Caco-2 (cell line): ENCODE measurements at regions not wholly inside any gene's neighbourhood (a gene's known extent, or its start where the extent isn't known, plus 50 kb on each side); places are given as distances from the start of the nearest gene placed in this dataset.

ENCODE experiments used
- BruUV-seq: library from RNA; stranded (reverse); fragments of 400-500 nt; replicated peaks from 2 replicates; lab custom pipeline; 2021; lab: Mats Ljungman, UMichigan
- CTCF ChIA-PET: fragments of 300-600 bp; sonication (Branson Sonifier 250); formaldehyde crosslinking; loops from one replicate; lab custom pipeline; 2022; ENCODE audit warnings: antibody characterized with exemption; lab: Charles Lee
- POLR2A ChIA-PET: fragments of 300-600 bp; sonication (Branson Sonifier 250); formaldehyde crosslinking; loops from one replicate; lab custom pipeline; 2022; ENCODE audit warnings: antibody characterized with exemption; lab: Charles Lee
- DNase-seq, 2 experiments: peaks; one replicate each; pipeline versions ENCODE4 v3.0.0 to v3.0.0-alpha.2; 2020 to 2022
- H3K27me3 ChIP-seq: replicated peaks from 2 replicates; pipeline ENCODE4 v1.6.0; 2011; ENCODE audit warnings: low read length; ENCODE audit not compliant: control insufficient read depth, insufficient read depth
- H3K36me3 ChIP-seq: 2 replicates; pipeline ENCODE4 v1.5.1; 2011; ENCODE audit warnings: low read length; ENCODE audit not compliant: control insufficient read depth, insufficient read depth
- H3K4me1 ChIP-seq: fragments of 250-450 bp; sonication (Bioruptor Pico); 2 replicates; pipeline ENCODE4 v1.5.1; 2020; ENCODE audit warnings: mild to moderate bottlenecking
- H3K4me3 ChIP-seq: 2 replicates; pipeline ENCODE4 v1.5.1; 2011; ENCODE audit warnings: low read depth, mild to moderate bottlenecking, control low read depth, low read length
- H3K9me3 ChIP-seq: fragments of 250-450 bp; sonication (Bioruptor Pico); 2 replicates; pipeline ENCODE4 v1.5.1; 2020; ENCODE audit warnings: mild to moderate bottlenecking, moderate library complexity
- H3K27ac Mint-ChIP-seq: one replicate; pipeline ENCODE4 v1.8.0; 2022; ENCODE audit warnings: mixed read lengths; ENCODE audit not compliant: unreplicated experiment
- H3K27me3 Mint-ChIP-seq: one replicate; pipeline ENCODE4 v1.8.0; 2022; ENCODE audit warnings: mixed read lengths; ENCODE audit not compliant: insufficient read depth, unreplicated experiment
- H3K36me3 Mint-ChIP-seq: one replicate; pipeline ENCODE4 v1.8.0; 2022; ENCODE audit warnings: mild to moderate bottlenecking, mixed read lengths; ENCODE audit not compliant: insufficient read depth, unreplicated experiment
- H3K4me1 Mint-ChIP-seq: one replicate; pipeline ENCODE4 v1.8.0; 2022; ENCODE audit warnings: low read depth, mixed read lengths; ENCODE audit not compliant: unreplicated experiment
- H3K4me3 Mint-ChIP-seq: one replicate; pipeline ENCODE4 v1.8.0; 2022; ENCODE audit warnings: mild to moderate bottlenecking, moderate library complexity, mixed read lengths; ENCODE audit not compliant: unreplicated experiment
- H3K9me3 Mint-ChIP-seq: one replicate; pipeline ENCODE4 v1.8.0; 2022; ENCODE audit warnings: mixed read lengths; ENCODE audit not compliant: unreplicated experiment
- CTCF ChIP-seq, 2 experiments: fragments of 200-600 bp in 1 of 2; IDR thresholded peaks; 1 replicate in 1 of 2; 2 replicates in 1 of 2; pipeline versions ENCODE4 v1.5.1 to v1.8.0; 2011 to 2022; ENCODE audit warnings: antibody characterized with exemption in 1 of 2, control low read depth in 1 of 2, inconsistent platforms in 1 of 2, low read depth in 1 of 2, low read length in 1 of 2, mild to moderate bottlenecking in 1 of 2, moderate library complexity in 1 of 2; ENCODE audit not compliant: insufficient read depth in 1 of 2, severe bottlenecking in 1 of 2, unreplicated experiment in 1 of 2
- intact Hi-C: fragments of 100-400 bp; cut with micrococcal nuclease; formaldehyde crosslinking; loops from one replicate; pipeline ENCODE4 v1.10.0; 2022; ENCODE audit not compliant: unreplicated experiment

DNA sequence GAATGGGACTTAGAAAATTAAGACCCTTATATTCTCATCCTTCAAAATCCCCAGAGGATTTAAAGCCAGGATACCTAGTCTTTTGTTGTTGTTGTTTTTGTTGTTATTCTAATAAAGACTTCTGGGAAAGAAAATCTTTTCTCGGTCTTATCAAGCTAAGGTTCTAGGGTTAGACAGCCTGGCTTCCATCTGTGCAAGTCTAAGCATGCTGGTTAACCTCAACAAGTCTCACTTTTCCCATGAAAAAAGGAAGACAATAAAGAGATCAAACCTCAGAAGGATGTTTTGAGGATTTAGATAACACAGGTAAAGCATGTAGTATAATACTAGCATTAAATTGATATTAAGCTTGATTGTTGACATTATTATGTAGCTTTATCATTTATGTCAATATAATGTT is 486.4 kb upstream of the SOX9 start:
- peaks cover 2% of the 10 kb centered on the region for H3K27me3 Mint-ChIP-seq
- intact Hi-C loops = no loop called here
- H3K9me3 Mint-ChIP-seq = peaks cover 12% of the 10 kb centered on the region
- no peak for DNase-seq
- POLR2A ChIA-PET = no interaction called here
- H3K4me3 Mint-ChIP-seq = no peak overlapping the region
- BruUV-seq = no TSS peak
- no peak for TF ChIP-seq CTCF (IDR thresholded peaks at IDR 0.05; ENCODE audit: insufficient read depth in 1 of 2, low read depth in 1 of 2, low read length in 1 of 2, severe bottlenecking in 1 of 2, unreplicated experiment in 1 of 2)
- peaks cover 9% of the 10 kb centered on the region for H3K4me1 Mint-ChIP-seq
- no peaks in the 10 kb centered on the region for H3K36me3 Mint-ChIP-seq
- no peak overlapping the region for H3K27ac Mint-ChIP-seq
- no peak overlapping the region for H3K4me3 ChIP-seq
- H3K4me1 ChIP-seq = peaks cover 16% of the 10 kb centered on the region; the same call in 1 of the 2 replicates
- CTCF ChIA-PET = no interaction called here
- peaks cover under 1% of the 10 kb centered on the region; the same call in 1 of the 2 replicates for H3K9me3 ChIP-seq
- no peaks in the 10 kb centered on the region for H3K27me3 ChIP-seq
- H3K36me3 ChIP-seq = no peaks in the 10 kb centered on the region

- TF ChIP-seq CTCF (IDR thresholded peaks at IDR 0.05; ENCODE audit: insufficient read depth in 1 of 2, low read depth in 1 of 2, low read length in 1 of 2, severe bottlenecking in 1 of 2, unreplicated experiment in 1 of 2) = no peak
- no TSS peak for BruUV-seq
- Mint-ChIP-seq H3K27me3 (peaks cover 2% of the 10 kb centered on the region), H3K27ac (no peak overlapping the region), H3K36me3 (no peaks in the 10 kb centered on the region), H3K9me3 (peaks cover 4% of the 10 kb centered on the region), H3K4me1 (peaks cover 9% of the 10 kb centered on the region), H3K4me3 (no peak overlapping the region)
- no peak overlapping the region for H3K4me3 ChIP-seq
- intact Hi-C loops = no loop called here
- ChIA-PET POLR2A (no interaction called here), CTCF (no interaction called here)
- no peaks in the 10 kb centered on the region for H3K27me3 ChIP-seq
- H3K4me1 ChIP-seq = peaks cover 16% of the 10 kb centered on the region; the same call in 1 of the 2 replicates
- no peak for DNase-seq
- no peaks in the 10 kb centered on the region for H3K36me3 ChIP-seq
- H3K9me3 ChIP-seq = no peaks in the 10 kb centered on the region
These were observed 485.6 kb upstream of the SOX9 start for GRCh38 chr17:71635187-71635586.

- intact Hi-C loops = no loop called here
- no peaks in the 10 kb centered on the region for H3K36me3 ChIP-seq
- no peaks in the 10 kb centered on the region for H3K27me3 ChIP-seq
- TF ChIP-seq CTCF (IDR thresholded peaks at IDR 0.05; ENCODE audit: insufficient read depth in 1 of 2, low read depth in 1 of 2, low read length in 1 of 2, severe bottlenecking in 1 of 2, unreplicated experiment in 1 of 2) = no peak
- no peak overlapping the region for H3K4me3 ChIP-seq
- BruUV-seq = no TSS peak
- Mint-ChIP-seq H3K36me3 (no peaks in the 10 kb centered on the region), H3K27me3 (peaks cover 6% of the 10 kb centered on the region), H3K4me1 (peaks cover 4% of the 10 kb centered on the region), H3K4me3 (no peak overlapping the region), H3K27ac (no peak overlapping the region), H3K9me3 (no peaks in the 10 kb centered on the region)
- POLR2A ChIA-PET = no interaction called here
- no peaks in the 10 kb centered on the region for H3K9me3 ChIP-seq
- H3K4me1 ChIP-seq = peaks cover 14% of the 10 kb centered on the region; the same call in 1 of the 2 replicates
- CTCF ChIA-PET = no interaction called here
- no peak for DNase-seq
These were observed 484.2 kb upstream of the SOX9 start for GRCh38 chr17:71636644-71637043.
